DMS79 treated with DMSO at 0.1 percent for 48 hours (cell line): ENCODE measurements at regions not wholly inside any gene's neighbourhood (a gene's known extent, or its start where the extent isn't known, plus 50 kb on each side); places are given as distances from the start of the nearest gene placed in this dataset.
"Not testable (repeated sequence)": the region's sequence is repeated elsewhere in the genome, so short reads cannot be mapped to it uniquely, and the experiment has no call there.

ENCODE experiments used
- DNase-seq: peaks from one replicate; lab custom pipeline; 2025; lab: John Stamatoyannopoulos, UW

DNA sequence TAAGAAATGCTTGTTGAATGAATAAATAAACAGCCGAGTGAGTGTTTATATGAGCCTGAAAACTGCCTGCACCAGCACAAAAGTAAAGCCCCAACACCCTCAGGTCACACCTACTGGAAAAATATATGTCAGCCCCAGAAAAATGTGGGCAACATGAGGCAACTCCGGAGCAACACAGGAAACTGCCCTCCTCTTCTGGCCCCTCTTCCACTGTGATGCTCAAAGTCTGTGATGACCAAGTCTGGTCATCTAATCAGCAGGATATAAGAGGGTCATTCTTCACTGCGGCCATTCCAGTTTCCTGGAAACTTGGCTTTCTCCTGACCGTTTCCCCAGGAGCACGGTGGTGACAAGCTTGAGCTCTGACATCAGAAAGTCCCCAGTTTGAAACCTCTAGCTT is 159.6 kb upstream of the PZP start:
- DNase-seq, result no peak

- no peak for DNase-seq
Observed at GRCh38 chr12:9367201-9367600, 159.0 kb upstream of the PZP start.

- DNase-seq, result no peak
Observed at GRCh38 chr12:9365296-9365695, 157.1 kb upstream of the PZP start.

GRCh38 chr12:9364224-9365176 is 156.3 kb upstream of the PZP start:
- DNase-seq, result no peak

DNA sequence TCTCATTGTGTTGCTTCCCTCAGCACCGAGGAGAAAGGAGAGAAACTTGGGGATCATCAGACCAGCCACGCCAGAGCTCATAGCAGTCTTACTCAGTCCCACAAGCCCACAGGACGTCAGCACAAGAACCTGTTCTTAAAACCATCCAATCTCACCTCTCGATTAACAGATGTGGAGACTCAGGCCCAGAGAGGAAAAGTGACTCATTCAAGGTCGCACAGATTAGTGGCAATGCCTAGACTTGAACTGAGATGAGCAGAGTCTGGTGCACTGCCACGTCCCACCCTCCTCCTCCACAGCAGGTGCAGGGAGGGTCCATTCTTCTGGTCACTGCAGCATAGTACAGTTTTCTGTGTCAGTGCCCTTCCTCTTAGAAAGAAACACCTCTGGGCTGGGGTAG is 154.9 kb upstream of the PZP start:
- DNase-seq, result no peak

GRCh38 chr12:9361879-9362326 is 153.7 kb upstream of the PZP start:
- DNase-seq, result no peak

DNA sequence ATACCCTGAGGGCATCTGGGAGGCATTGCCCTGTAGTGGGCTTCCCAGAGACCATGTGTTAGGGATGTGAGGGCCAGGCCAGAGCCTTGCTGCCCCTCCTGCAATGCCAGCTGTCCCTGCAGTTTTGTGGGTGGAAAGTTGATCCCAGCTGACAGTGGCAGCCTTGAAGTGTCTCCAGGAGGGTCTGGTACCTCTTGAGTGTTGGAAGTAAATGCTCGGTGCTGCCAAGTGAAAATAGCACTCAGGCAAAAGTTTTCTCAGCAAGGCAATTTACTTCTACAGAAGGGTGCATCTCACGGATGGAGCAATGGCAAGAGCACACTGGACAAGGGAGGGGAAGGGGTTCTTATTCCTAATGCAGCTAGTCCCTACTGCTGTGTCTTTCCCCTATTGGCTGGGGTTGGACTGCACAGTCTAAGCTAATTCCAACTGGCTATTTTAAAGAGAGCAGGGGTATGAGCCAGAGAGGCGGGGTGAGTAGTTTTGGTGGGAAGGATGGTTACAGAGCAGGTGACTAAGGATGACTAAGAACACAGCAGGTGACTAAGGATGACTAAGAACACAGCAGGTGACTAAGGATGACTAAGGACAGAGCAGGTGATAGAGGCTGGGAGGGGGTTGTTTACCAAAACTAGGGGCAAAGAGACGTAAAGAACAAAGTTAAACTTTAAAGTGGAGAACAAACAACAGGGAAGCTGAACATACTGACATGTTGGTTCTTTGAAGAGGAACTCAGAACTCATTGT is 146.0 kb upstream of the PZP start:
- not testable (repeated sequence) for DNase-seq

DNA sequence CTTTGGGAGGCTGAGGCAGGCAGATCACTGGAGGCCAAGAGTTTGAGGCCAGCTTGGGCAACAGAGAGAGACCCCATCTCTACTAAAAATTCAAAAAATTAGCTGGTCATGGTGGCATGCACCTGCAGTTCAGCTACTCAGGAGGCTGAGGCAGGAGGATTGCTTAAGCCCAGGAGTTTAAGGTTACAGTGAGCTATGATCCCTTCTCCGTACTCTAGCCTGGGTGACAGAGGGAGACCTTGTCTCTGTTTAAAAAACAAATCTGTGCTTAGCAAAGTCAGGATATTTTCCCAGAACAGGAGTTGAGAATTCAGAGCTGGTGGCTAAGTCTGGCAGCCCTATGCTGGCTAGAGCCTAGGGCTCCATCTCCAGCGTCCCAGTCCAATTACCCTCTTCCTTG is 142.9 kb upstream of the PZP start:
- DNase-seq, result no peak

GRCh38 chr12:9349888-9350885 is 142.0 kb upstream of the PZP start:
- no peak for DNase-seq

- no peak for DNase-seq
Observed at GRCh38 chr12:9348906-9349518, 140.8 kb upstream of the PZP start.

GRCh38 chr12:9347328-9348127 is 139.3 kb upstream of the PZP start:
- DNase-seq, result no peak

DNA sequence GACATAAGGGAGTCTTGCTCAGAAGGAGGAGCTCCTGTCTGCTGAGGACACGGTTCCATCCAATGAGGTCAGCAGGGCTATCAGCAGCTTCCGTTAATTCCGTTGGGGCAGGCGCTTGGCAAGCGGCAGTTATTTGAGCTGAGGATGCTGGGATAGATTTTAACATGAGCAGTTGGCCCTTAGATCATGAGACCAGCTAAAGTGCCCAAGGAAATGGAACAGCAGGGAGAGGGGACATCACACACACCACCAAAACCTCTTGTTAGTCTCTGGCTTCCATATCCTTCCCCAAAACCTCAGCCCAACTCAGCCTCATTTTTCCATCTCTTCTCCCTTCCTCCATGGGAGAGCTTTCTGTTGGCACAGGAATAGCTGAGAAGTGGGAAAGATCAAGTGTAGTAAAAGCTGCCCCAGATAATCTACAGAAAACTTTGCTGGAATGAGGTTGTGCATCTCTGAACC is 138.7 kb upstream of the PZP start:
- DNase-seq, result no peak

DNA sequence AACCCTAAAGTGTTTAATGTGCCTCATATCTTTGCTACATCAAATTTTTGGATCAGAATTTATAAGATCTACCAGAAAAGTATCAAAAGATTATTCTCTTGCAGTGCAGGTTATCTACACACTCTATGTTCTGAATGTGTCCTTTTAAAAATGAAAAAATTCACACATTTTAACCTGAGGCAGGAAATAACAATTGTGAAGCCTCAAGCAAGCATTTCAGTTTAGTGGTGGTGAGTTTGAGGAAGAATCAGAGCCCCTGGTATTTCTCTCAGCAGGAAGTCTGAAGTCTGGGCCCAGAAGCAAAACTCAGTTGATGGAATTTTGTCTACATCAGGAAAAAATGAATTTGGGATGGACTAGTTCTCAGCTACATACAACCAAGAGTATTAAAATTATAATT is 137.0 kb upstream of the PZP start:
- no peak for DNase-seq

- DNase-seq, result no peak
Observed at GRCh38 chr12:9344541-9344940, 136.3 kb upstream of the PZP start.

DNA sequence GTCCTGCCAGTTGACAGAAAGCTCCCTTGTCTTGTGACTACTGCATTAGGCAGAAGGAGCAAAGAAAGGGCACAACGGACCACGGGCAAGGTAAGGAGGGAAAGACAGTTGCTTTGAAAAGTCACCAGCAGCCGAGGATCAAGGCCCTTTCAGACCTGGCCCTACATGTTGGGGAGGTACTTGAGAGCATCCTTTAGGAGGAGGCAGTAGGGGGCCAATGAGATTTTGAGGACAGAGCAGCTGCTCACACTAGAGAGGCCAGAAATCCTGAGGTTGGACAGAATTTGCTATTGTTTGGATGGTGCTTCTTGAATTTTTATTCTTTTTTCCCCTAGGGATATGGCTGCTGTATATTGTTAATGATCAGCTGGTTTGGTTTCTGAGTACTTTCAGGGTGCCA is 135.5 kb upstream of the PZP start:
- no peak for DNase-seq

DNA sequence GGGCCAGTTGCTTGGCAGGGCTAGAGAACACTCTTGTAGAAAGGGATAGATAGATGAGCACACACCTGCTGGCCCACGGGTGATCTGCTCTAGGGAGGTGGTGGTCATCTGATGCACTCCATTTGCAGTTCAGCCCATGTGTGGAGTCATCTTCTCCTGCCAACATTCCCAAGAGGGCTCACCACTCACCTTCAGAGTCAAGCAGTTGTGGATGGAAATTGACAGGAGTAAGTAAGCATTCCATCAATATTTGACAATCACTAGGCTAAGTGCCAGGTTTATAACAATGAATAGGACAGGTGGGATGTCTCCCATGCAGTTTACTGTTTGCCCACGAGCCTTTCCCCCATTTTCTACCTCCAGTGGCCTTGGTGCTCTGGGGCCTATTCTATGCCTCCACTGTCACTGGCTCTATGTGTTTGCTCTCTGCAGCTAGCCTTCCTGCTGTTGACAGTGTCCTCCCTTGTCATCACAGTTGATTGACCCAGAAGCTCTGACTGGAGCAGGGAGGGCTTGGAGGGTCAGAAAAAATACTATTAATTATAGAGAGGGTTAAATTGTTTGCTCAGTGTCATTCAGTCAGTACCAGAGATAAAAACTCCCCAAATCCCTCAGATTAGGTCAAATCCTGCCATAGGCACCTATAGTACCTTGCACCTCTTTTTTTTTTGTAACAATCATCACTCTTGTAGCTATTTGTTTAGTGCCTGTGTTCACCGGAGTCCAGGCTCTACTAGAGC is 134.6 kb upstream of the PZP start:
- no peak for DNase-seq

GRCh38 chr12:9341260-9341585 is 133.0 kb upstream of the PZP start:
- no peak for DNase-seq

DNA sequence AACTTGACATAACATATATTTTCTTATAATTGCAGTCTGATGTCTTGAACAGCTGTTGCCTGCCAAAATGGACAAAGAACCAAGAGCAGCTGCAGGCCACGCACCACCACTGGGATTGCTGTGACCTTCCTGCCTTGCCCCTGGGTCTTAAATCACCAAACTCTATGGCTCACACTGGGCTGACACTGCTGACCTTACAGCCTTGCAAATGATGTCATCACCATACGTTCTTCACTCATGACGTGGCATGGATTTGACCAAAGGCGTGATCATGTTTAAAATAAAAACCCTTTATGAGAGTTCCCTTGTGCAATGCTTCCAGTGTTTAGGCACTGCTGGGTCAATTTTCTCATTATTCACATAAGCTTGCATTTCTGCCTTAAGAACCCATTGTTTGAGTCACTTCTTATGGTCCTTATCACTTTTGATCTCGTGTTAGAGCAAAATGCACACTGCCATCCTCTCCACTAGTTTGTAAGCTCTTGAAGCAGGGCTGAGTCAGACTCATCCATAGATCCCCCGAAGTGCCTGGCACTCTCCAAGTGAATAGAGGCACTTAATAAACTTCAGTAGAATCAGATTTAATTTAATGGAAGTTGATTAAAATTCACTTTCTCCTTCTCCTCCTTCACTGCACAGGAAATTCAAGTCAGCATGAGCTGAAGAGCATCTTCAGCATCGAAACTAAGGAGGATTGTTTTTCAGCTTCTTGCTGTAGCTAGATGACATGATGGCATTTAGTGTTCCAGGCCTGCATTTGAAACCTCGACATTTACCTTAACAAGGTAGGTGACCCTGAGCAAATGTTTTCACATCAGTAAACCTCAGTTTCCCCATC is 132.4 kb upstream of the PZP start:
- peak; percentile 10 for DNase-seq

DNA sequence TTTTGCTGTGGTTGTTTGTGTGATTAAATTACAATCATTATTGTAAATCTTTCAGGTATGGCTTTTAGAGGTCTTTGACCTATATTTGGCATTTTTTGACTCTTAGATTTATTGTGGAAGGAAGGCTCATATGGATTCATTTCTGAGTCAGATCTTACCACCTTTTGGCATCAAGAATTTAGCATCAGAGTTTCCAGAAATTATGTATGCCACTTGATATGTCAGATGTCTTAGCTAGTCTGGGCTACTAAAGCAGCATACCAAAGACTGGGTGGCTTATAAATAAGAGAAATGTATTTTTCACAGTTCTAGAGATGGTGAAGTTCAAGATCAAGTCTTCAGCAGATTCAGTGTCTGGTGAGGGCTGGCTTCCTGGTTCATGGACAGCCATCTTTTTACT is 129.5 kb upstream of the PZP start:
- DNase-seq, result no peak
